ENCODE measurements at regions not wholly inside any gene's neighbourhood (a gene's known extent, or its start where the extent isn't known, plus 50 kb on each side); places are given as distances from the start of the nearest gene placed in this dataset.

DNA sequence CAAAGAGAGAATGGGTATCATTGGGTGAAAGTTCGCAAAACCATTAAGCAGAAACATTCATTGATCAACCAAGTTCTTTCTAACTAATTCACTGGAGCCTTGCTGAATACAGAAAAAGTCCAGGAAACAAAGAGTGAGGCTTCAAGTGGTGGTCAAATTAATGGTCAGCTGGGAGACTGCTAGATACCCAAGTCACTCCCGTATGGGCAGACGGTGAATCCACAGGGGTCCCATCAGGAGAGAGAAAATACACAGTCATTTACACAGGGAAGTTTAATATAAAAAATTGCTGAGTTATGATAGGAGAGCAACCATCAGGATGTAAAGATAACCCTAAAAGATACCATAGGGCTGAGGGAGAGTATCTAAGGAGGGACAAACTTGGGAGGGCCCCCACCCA, 198.7 kb upstream of the DTNBP1 start:
- no peak for DNase-seq (ENCODE audit: low spot score)
- Histone ChIP-seq H3K4me3 (no peak overlapping the region), H3K36me3 (no peaks in the 10 kb centered on the region), H3K27ac (no peak overlapping the region), H3K4me1 (replicated peaks) (no peaks in the 10 kb centered on the region), H3K9me3 (no peaks in the 10 kb centered on the region), H3K27me3 (replicated peaks; ENCODE audit: insufficient read depth) (no peaks in the 10 kb centered on the region)
- TF ChIP-seq POLR2A (IDR thresholded peaks at IDR 0.05) (no peak), POLR2AphosphoS5 (IDR thresholded peaks at IDR 0.05) (no peak), CTCF (IDR thresholded peaks at IDR 0.05) (no peak)
- WGBS: 90% methylated on average over 3 of the region's 3 CpGs
- intact Hi-C loops (cut with DNase I): no loop called here

DNA sequence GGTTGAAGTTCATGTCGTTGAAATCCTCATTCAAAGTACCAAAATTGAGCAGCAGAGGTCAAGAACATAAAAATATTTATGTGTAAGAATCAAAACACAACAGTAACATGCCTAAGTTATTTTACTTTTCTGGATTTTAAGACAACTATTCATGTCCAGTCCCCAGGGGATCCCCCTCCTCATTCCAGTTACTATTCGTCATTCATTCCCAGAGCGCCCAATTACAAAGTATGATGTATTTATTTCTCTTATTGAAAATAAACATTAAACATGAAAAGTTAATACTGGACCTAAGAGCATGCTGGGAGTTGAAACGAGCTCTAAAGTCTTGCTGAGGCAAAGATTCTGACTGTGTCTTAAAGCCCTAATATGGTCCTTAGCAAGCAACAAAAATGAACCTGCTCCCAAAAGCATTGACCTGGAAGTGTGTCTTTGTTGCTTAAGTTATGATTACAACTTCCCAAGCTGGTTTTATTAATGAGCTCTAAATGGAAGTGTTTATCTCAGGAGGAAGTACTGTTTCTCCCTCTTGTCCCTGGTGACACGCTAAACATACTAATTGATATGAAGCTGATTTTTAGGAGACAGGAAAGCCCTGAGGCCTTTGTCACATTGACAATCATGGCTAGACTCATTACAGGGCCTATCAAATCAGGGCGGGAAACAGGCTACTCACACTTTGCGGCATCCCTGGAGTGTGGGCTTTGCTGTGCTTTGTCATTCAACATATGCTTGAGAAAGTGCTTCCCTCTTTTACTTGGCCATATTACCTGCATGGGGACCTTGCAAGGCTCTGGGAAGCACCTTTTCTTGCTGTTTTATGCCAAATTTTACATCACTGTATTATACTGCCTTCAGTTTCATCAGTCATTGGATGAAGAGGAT, 192.2 kb upstream of the DTNBP1 start:
- no peaks in the 10 kb centered on the region for H3K27me3 ChIP-seq (replicated peaks; ENCODE audit: insufficient read depth)
- no peaks in the 10 kb centered on the region for H3K9me3 ChIP-seq
- TF ChIP-seq POLR2A (IDR thresholded peaks at IDR 0.05): no peak
- no peak for TF ChIP-seq POLR2AphosphoS5 (IDR thresholded peaks at IDR 0.05)
- no peak for TF ChIP-seq CTCF (IDR thresholded peaks at IDR 0.05)
- no peaks in the 10 kb centered on the region for H3K4me1 ChIP-seq (replicated peaks)
- intact Hi-C loops (cut with DNase I): no loop called here
- H3K4me3 ChIP-seq: no peak overlapping the region
- DNase-seq (ENCODE audit: low spot score): no peak
- WGBS: 78% methylated on average over 7 of the region's 7 CpGs
- no peaks in the 10 kb centered on the region for H3K36me3 ChIP-seq
- no peak overlapping the region for H3K27ac ChIP-seq

GRCh38 chr6:15854378-15854777, 191.6 kb upstream of the DTNBP1 start:
- WGBS: 100% methylated on average over 1 of the region's 1 CpG
- intact Hi-C loops (cut with DNase I): no loop called here

DNA sequence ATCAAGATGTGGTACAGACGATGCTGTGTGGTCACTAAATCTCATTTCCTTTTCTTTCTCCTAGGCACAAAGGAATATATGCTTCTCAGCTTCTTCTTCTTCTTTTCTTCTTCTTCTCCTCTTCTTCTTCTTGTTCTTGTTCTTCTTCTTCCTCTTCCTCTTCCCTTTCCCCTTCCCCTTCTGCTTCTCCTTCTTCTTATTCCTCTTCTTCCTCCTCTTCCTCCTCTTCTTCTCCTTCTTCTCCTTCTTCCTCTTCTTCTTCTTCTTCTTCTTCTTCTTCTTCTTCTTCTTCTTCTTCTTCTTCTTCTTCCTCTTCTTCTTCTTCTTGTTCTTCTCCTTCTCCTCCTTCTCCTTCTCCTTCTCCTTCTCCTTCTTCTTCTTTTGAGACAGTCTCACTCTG, 190.4 kb upstream of the DTNBP1 start:
- no peak for DNase-seq (ENCODE audit: low spot score)
- Histone ChIP-seq H3K27ac (no peak overlapping the region), H3K27me3 (replicated peaks; ENCODE audit: insufficient read depth) (no peaks in the 10 kb centered on the region), H3K36me3 (no peaks in the 10 kb centered on the region), H3K9me3 (no peaks in the 10 kb centered on the region), H3K4me1 (replicated peaks) (no peaks in the 10 kb centered on the region), H3K4me3 (no peak overlapping the region)
- 74% methylated on average over 1 of the region's 1 CpG for WGBS
- intact Hi-C loops (cut with DNase I): no loop called here
- TF ChIP-seq POLR2A (IDR thresholded peaks at IDR 0.05): no peak
- no peak for TF ChIP-seq CTCF (IDR thresholded peaks at IDR 0.05)
- no peak for TF ChIP-seq POLR2AphosphoS5 (IDR thresholded peaks at IDR 0.05)

More at GRCh38 chr6:15854378-15854777, 191.6 kb upstream of the DTNBP1 start:
- Histone ChIP-seq H3K4me3 (no peak overlapping the region), H3K27ac (no peak overlapping the region), H3K4me1 (replicated peaks) (no peaks in the 10 kb centered on the region), H3K36me3 (no peaks in the 10 kb centered on the region), H3K9me3 (no peaks in the 10 kb centered on the region), H3K27me3 (replicated peaks; ENCODE audit: insufficient read depth) (no peaks in the 10 kb centered on the region)
- TF ChIP-seq POLR2A (IDR thresholded peaks at IDR 0.05) (no peak), CTCF (IDR thresholded peaks at IDR 0.05) (no peak), POLR2AphosphoS5 (IDR thresholded peaks at IDR 0.05) (no peak)
- DNase-seq (ENCODE audit: low spot score): no peak

DNA sequence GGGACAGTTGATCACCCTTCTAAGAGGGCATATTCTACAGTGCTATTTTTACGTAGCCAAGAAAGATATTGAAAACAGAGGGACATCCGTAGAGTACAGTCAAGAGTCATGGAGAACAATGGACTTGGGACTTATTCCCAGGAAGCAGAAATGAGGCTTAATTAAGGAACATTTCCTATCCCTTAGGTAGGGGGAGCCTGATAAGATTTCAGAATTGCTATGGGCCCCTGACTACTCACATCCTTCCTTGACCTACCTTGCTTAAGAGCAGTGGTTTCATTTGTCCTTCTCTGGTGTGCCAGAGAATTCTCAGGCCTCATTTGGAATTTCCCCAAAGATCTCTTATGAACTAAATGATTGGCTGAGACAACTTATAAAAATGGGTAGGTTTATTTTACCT, 189.5 kb upstream of the DTNBP1 start:
- Histone ChIP-seq H3K27ac (no peak overlapping the region), H3K27me3 (replicated peaks; ENCODE audit: insufficient read depth) (no peaks in the 10 kb centered on the region), H3K4me1 (replicated peaks) (no peaks in the 10 kb centered on the region), H3K4me3 (no peak overlapping the region), H3K36me3 (no peaks in the 10 kb centered on the region), H3K9me3 (no peaks in the 10 kb centered on the region)
- TF ChIP-seq CTCF (IDR thresholded peaks at IDR 0.05) (no peak), POLR2A (IDR thresholded peaks at IDR 0.05) (no peak), POLR2AphosphoS5 (IDR thresholded peaks at IDR 0.05) (no peak)
- intact Hi-C loops (cut with DNase I): no loop called here
- 98% methylated on average over 2 of the region's 2 CpGs for WGBS
- no peak for DNase-seq (ENCODE audit: low spot score)

Measured in prostate gland (tissue), 2 donors.